Keratinocyte (primary cell): ENCODE measurements at regions not wholly inside any gene's neighbourhood (a gene's known extent, or its start where the extent isn't known, plus 50 kb on each side); places are given as distances from the start of the nearest gene placed in this dataset.
"Not testable (repeated sequence)": the region's sequence is repeated elsewhere in the genome, so short reads cannot be mapped to it uniquely, and the experiment has no call there.

ENCODE experiments used
- CTCF ChIP-seq, 3 experiments: IDR thresholded peaks in 1 of 3; conservative IDR thresholded peaks in 1 of 3; optimal IDR thresholded peaks in 1 of 3; 2 replicates in 2 of 3; 3 replicates in 1 of 3; pipeline versions ENCODE3 to v1.5.1; 2011; ENCODE audit warnings: low read length in 3 of 3, mild to moderate bottlenecking in 3 of 3, moderate library complexity in 2 of 3, control low read depth in 1 of 3, inconsistent platforms in 1 of 3; ENCODE audit not compliant: insufficient read depth in 2 of 3; ENCODE audit errors: extremely low read depth in 1 of 3
- EZH2 ChIP-seq: IDR thresholded peaks from one replicate; pipeline ENCODE4 v1.6.1; 2012; ENCODE audit warnings: inconsistent platforms, mild to moderate bottlenecking, low read length, moderate library complexity

- TF ChIP-seq CTCF (optimal IDR thresholded peaks at IDR 0.05 in 1 of 3, IDR thresholded peaks at IDR 0.05 in 1 of 3, conservative IDR thresholded peaks at IDR 0.05 in 1 of 3; ENCODE audit: extremely low read depth in 1 of 3, insufficient read depth in 2 of 3, low read length in 3 of 3); EZH2: not testable (repeated sequence)
These were observed 156.6 kb upstream of the TBL1XR1 start for GRCh38 chr3:177353879-177354278.
